ENCODE measurements at regions not wholly inside any gene's neighbourhood (a gene's known extent, or its start where the extent isn't known, plus 50 kb on each side); places are given as distances from the start of the nearest gene placed in this dataset.

- no peak for DNase-seq
- Histone ChIP-seq H3K9me3 (replicated peaks) (no peaks in the 10 kb centered on the region), H3K27ac (replicated peaks) (no peak overlapping the region), H3K4me3 (no peak overlapping the region), H3K4me1 (no peaks in the 10 kb centered on the region), H3K36me3 (no peaks in the 10 kb centered on the region), H3K27me3 (ENCODE audit: low read depth) (peaks cover 16% of the 10 kb centered on the region)
- intact Hi-C loops (cut with micrococcal nuclease) = no loop called here
- TF ChIP-seq CTCF (IDR thresholded peaks at IDR 0.05; ENCODE audit: borderline replicate concordance) = no peak
These were observed 64.5 kb upstream of the KIF16B start for GRCh38 chr20:16637797-16638196.

DNA sequence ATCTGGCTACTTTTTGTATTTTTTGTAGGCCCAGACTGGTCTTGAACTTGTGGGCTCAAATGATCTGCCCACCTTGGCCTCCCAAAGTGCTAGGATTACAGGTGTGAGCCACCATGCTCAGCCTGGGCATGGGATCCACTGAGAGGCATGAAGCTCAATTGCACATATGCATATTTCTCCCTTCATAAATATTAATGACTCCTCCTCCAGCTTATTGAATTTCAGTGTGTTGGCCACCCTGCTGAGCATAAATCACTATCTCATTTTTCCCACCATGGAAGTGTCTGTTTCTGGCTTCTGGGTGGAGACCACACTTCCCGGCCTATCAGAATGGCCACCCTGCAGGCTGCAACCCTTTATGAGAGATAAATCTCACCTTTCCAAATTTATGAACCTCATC lies 53.6 kb upstream of the KIF16B start:
- H3K27ac ChIP-seq (replicated peaks) = no peak overlapping the region
- H3K9me3 ChIP-seq (replicated peaks) = no peaks in the 10 kb centered on the region
- no peak for TF ChIP-seq CTCF (IDR thresholded peaks at IDR 0.05; ENCODE audit: borderline replicate concordance)
- no peaks in the 10 kb centered on the region for H3K36me3 ChIP-seq
- no peaks in the 10 kb centered on the region for H3K4me1 ChIP-seq
- intact Hi-C loops (cut with micrococcal nuclease) = no loop called here
- no peak for DNase-seq
- no peaks in the 10 kb centered on the region for H3K27me3 ChIP-seq (ENCODE audit: low read depth)
- no peak overlapping the region for H3K4me3 ChIP-seq

GRCh38 chr20:16624106-16624505 lies 50.9 kb upstream of the KIF16B start:
- no peak for TF ChIP-seq CTCF (IDR thresholded peaks at IDR 0.05; ENCODE audit: borderline replicate concordance)
- Histone ChIP-seq H3K4me1 (no peaks in the 10 kb centered on the region), H3K9me3 (replicated peaks) (no peaks in the 10 kb centered on the region), H3K27me3 (ENCODE audit: low read depth) (no peaks in the 10 kb centered on the region), H3K36me3 (no peaks in the 10 kb centered on the region), H3K4me3 (no peak overlapping the region), H3K27ac (replicated peaks) (no peak overlapping the region)
- intact Hi-C loops (cut with micrococcal nuclease) = no loop called here
- no peak for DNase-seq
